Fibroblast of lung (primary cell): ENCODE measurements at regions not wholly inside any gene's neighbourhood (a gene's known extent, or its start where the extent isn't known, plus 50 kb on each side); places are given as distances from the start of the nearest gene placed in this dataset.

Experiments used
- DNase-seq, 2 donors: peaks; one replicate each; pipeline versions ENCODE4 v3.0.0 to v3.0.0-alpha.2; 2010; ENCODE audit warnings: low read depth in 2 of 2
- H2AFZ ChIP-seq: 2 replicates; pipeline ENCODE4 v1.5.1; 2012; ENCODE audit warnings: low read length, control low read depth, inconsistent platforms
- H3K27ac ChIP-seq: 2 replicates; pipeline ENCODE4 v1.5.1; 2011; ENCODE audit warnings: low read length, control low read depth; ENCODE audit not compliant: insufficient read depth
- H3K27me3 ChIP-seq: 2 replicates; pipeline ENCODE4 v1.5.1; 2011; ENCODE audit warnings: mild to moderate bottlenecking, low read length; ENCODE audit not compliant: control insufficient read depth, insufficient read depth
- H3K36me3 ChIP-seq: 2 replicates; pipeline ENCODE4 v1.5.1; 2011; ENCODE audit warnings: low read length; ENCODE audit not compliant: control insufficient read depth, insufficient read depth
- H3K4me1 ChIP-seq: 2 replicates; pipeline ENCODE4 v1.5.1; 2011; ENCODE audit warnings: low read length; ENCODE audit not compliant: control insufficient read depth, insufficient read depth; ENCODE audit errors: extremely low read depth
- H3K4me2 ChIP-seq: 2 replicates; pipeline ENCODE4 v1.5.1; 2011; ENCODE audit warnings: low read length, control low read depth; ENCODE audit not compliant: insufficient read depth; ENCODE audit errors: extremely low read depth
- H3K4me3 ChIP-seq, 4 experiments: fragments of 200-600 bp in 1 of 4; sonication (generic) in 1 of 4; replicated peaks in 1 of 4; 2 replicates each; pipeline ENCODE4 v1.5.1; 2011 to 2016; ENCODE audit warnings: low read length in 4 of 4, low read depth in 3 of 4, mild to moderate bottlenecking in 3 of 4, control low read depth in 2 of 4, inconsistent platforms in 1 of 4, mixed read lengths in 1 of 4; ENCODE audit not compliant: insufficient read depth in 1 of 4; ENCODE audit errors: control extremely low read depth in 1 of 4
- H3K79me2 ChIP-seq: 2 replicates; pipeline ENCODE4 v1.5.1; 2012; ENCODE audit warnings: mild to moderate bottlenecking, low read length, inconsistent platforms; ENCODE audit not compliant: control insufficient read depth, insufficient read depth
- H3K9ac ChIP-seq: 2 replicates; pipeline ENCODE4 v1.5.1; 2011; ENCODE audit warnings: mild to moderate bottlenecking, low read length, control low read depth; ENCODE audit not compliant: insufficient read depth
- H3K9me3 ChIP-seq: 2 replicates; pipeline ENCODE4 v1.5.1; 2012; ENCODE audit warnings: low read depth, low read length; ENCODE audit not compliant: control insufficient read depth, insufficient read depth
- H4K20me1 ChIP-seq: 2 replicates; pipeline ENCODE4 v1.5.1; 2011; ENCODE audit warnings: low read length; ENCODE audit not compliant: control insufficient read depth, insufficient read depth; ENCODE audit errors: extremely low read depth
- EZH2 ChIP-seq: IDR thresholded peaks from 2 replicates; pipeline ENCODE4 v1.5.1; 2012; ENCODE audit warnings: low read length, control low read depth, mild to moderate bottlenecking; ENCODE audit errors: missing control alignments
- TF ChIP-seq, protein P1 (sequence below), 2 donors: IDR thresholded peaks in 1 of 2; conservative IDR thresholded peaks in 1 of 2; 1 replicate in 1 of 2; 2 replicates in 1 of 2; pipeline ENCODE4 v1.5.1; 2011 to 2012; ENCODE audit warnings: low read length in 2 of 2, control low read depth in 1 of 2, inconsistent platforms in 1 of 2, low read depth in 1 of 2, mild to moderate bottlenecking in 1 of 2

DNA sequence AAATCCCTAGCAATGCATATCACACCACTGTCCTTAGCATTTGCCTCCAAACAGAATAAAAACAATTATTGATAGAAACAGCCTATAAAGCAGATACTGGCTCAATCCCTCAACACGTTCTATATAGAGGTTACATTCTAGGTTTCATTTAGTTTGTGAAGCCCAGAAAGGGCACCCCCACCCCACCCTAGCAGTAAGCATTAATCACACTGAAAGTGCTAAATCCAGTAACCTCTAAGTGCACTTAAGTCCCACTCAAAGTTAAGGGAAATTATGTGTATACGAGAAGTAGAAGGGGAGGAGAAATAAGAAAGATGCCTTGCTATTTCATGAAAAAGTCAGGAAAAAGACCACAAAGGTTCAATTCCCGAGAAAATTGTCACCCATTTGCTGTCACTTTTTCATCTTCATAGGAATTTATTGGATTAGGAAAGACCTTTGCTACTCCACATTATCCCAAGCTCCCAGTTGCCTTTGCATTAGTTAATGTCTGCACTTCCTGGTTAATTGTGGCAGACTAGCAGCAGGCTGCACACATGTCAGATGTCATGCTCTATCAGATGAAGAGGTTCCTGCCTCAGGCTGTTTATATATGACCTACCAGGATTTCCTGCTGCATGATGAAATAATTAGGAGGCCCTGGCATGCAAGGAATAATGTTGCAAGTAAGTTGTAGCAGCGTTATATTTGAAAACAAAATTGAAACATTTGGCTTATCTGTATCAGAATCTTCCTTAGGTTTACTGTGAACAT is 54.5 kb upstream of the LHX8 start:
- H3K4me2 ChIP-seq, result no peak overlapping the region
- no peak overlapping the region for H3K27ac ChIP-seq
- DNase-seq, result no peak
- H3K4me3 ChIP-seq, result no peak overlapping the region
- H3K9ac ChIP-seq, result no peak overlapping the region
- H2AFZ ChIP-seq, result no peak overlapping the region
- no peaks in the 10 kb centered on the region for H4K20me1 ChIP-seq
- no peak for TF ChIP-seq EZH2
- TF ChIP-seq, protein P1, sequence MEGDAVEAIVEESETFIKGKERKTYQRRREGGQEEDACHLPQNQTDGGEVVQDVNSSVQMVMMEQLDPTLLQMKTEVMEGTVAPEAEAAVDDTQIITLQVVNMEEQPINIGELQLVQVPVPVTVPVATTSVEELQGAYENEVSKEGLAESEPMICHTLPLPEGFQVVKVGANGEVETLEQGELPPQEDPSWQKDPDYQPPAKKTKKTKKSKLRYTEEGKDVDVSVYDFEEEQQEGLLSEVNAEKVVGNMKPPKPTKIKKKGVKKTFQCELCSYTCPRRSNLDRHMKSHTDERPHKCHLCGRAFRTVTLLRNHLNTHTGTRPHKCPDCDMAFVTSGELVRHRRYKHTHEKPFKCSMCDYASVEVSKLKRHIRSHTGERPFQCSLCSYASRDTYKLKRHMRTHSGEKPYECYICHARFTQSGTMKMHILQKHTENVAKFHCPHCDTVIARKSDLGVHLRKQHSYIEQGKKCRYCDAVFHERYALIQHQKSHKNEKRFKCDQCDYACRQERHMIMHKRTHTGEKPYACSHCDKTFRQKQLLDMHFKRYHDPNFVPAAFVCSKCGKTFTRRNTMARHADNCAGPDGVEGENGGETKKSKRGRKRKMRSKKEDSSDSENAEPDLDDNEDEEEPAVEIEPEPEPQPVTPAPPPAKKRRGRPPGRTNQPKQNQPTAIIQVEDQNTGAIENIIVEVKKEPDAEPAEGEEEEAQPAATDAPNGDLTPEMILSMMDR (conservative IDR thresholded peaks at IDR 0.05 in 1 of 2, IDR thresholded peaks at IDR 0.05 in 1 of 2; ENCODE audit: low read depth in 1 of 2, low read length in 2 of 2), result no peak
- no peaks in the 10 kb centered on the region for H3K27me3 ChIP-seq
- no peaks in the 10 kb centered on the region for H3K36me3 ChIP-seq
- H3K9me3 ChIP-seq, result no peaks in the 10 kb centered on the region
- H3K79me2 ChIP-seq, result no peaks in the 10 kb centered on the region
- no peaks in the 10 kb centered on the region for H3K4me1 ChIP-seq

DNA sequence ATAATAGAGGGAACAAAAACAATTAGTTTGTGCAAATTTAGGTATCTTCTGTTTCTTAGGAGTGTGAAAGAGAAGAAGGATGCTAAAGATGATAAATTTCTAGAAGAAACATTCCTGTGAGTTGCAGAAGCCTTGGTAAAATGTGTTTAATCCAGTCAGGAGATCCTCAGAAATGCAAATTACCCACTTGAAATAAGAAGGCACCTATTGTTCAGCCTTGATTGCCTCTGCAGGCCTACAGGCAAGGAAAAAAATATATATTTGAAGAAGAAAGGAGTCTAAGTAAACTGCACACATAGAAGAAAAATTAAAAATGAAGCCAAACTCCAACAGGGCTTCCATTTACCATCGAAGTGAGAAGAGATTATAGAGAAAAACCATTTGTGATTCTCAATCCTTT is 51.0 kb upstream of the LHX8 start:
- H3K4me2 ChIP-seq, result no peak overlapping the region
- H4K20me1 ChIP-seq, result no peaks in the 10 kb centered on the region
- no peaks in the 10 kb centered on the region for H3K36me3 ChIP-seq
- TF ChIP-seq, protein P1 (conservative IDR thresholded peaks at IDR 0.05 in 1 of 2, IDR thresholded peaks at IDR 0.05 in 1 of 2; ENCODE audit: low read depth in 1 of 2, low read length in 2 of 2), result no peak
- no peak for TF ChIP-seq EZH2
- no peaks in the 10 kb centered on the region for H3K4me1 ChIP-seq
- no peak overlapping the region for H3K9ac ChIP-seq
- no peak overlapping the region for H3K4me3 ChIP-seq
- H3K27ac ChIP-seq, result no peak overlapping the region
- H2AFZ ChIP-seq, result no peak overlapping the region
- DNase-seq, result no peak
- no peaks in the 10 kb centered on the region for H3K27me3 ChIP-seq
- H3K9me3 ChIP-seq, result no peaks in the 10 kb centered on the region
- H3K79me2 ChIP-seq, result no peaks in the 10 kb centered on the region

DNA sequence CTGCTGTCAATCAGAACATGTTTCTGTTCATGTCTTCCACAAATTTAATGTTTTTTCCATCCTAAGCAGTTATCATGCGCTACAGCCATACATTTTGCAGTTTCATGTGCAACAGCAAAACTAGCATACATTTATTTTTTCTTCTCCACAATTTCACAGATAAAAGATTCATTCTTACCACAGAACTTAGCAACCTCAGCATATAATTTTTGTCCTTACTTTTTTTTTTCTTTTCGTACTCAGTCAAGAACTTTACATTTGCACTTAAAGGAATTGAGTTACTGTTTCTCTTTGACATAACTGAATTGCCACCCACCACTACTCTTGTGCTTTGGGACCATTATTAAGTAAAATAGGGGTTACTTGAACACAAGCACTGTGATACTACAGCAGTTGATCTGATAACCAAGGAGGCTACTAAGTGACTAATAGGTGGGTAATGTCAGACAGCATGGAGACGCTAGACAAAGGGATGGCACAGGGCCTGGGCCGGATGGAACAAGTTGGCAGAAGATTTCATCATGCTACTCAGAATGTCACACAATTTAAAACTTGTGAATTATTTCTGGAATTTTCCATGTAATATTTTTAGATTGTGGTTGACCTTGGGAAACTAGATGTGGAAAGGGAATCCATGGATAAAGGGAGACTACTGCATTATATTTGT is 50.2 kb upstream of the LHX8 start:
- Histone ChIP-seq H2AFZ (no peak overlapping the region), H3K4me1 (no peaks in the 10 kb centered on the region), H3K27me3 (no peaks in the 10 kb centered on the region), H3K9ac (no peak overlapping the region), H3K4me2 (no peak overlapping the region), H3K9me3 (no peaks in the 10 kb centered on the region), H4K20me1 (no peaks in the 10 kb centered on the region), H3K27ac (no peak overlapping the region), H3K4me3 (no peak overlapping the region), H3K79me2 (no peaks in the 10 kb centered on the region), H3K36me3 (no peaks in the 10 kb centered on the region)
- TF ChIP-seq EZH2, result no peak
- TF ChIP-seq, protein P1 (conservative IDR thresholded peaks at IDR 0.05 in 1 of 2, IDR thresholded peaks at IDR 0.05 in 1 of 2; ENCODE audit: low read depth in 1 of 2, low read length in 2 of 2), result no peak
- peak in 1 of 2 donors; percentile 29 for DNase-seq
